WTC11 (cell line): ENCODE measurements at regions not wholly inside any gene's neighbourhood (a gene's known extent, or its start where the extent isn't known, plus 50 kb on each side); places are given as distances from the start of the nearest gene placed in this dataset.

Experiments
- ATAC-seq: fragments of 200-7000 bp; cut with Tn5 transposase; 2 replicates; pipeline ENCODE4 v1.10.0; 2021; ENCODE audit warnings: mild to moderate bottlenecking, moderate library complexity
- CTCF ChIA-PET: fragments of 300-600 bp; sonication (Branson Sonifier 250); formaldehyde crosslinking; loops from one replicate; lab custom pipeline; 2021; ENCODE audit warnings: antibody characterized with exemption; lab: Charles Lee
- POLR2A ChIA-PET: fragments of 350-600 bp; sonication (Branson Sonifier 250); formaldehyde crosslinking; loops from one replicate; lab custom pipeline; 2021; ENCODE audit warnings: antibody characterized with exemption; lab: Charles Lee
- DNase-seq: peaks from one replicate; pipeline ENCODE4 v3.0.0; 2021; ENCODE audit warnings: low spot score
- H3K27ac Mint-ChIP-seq: 2 replicates; pipeline ENCODE4 v1.8.0; 2021; ENCODE audit warnings: mixed read lengths
- H3K27me3 Mint-ChIP-seq: 2 replicates; pipeline ENCODE4 v1.8.0; 2021; ENCODE audit warnings: low read depth, mild to moderate bottlenecking, moderate library complexity, mixed read lengths
- H3K36me3 Mint-ChIP-seq: 2 replicates; pipeline ENCODE4 v1.8.0; 2021; ENCODE audit warnings: mixed read lengths
- H3K4me1 Mint-ChIP-seq: 2 replicates; pipeline ENCODE4 v1.8.0; 2022; ENCODE audit warnings: mixed read lengths
- H3K4me3 Mint-ChIP-seq: 2 replicates; pipeline ENCODE4 v1.8.0; 2021; ENCODE audit warnings: mild to moderate bottlenecking, moderate library complexity, mixed read lengths
- H3K9me3 Mint-ChIP-seq: 2 replicates; pipeline ENCODE4 v1.8.0; 2021; ENCODE audit warnings: mixed read lengths
- ARID4B ChIP-seq: sonication (generic); formaldehyde crosslinking; IDR thresholded peaks from 2 replicates; pipeline ENCODE4 v1.8.0; 2023; ENCODE audit warnings: missing genetic modification reagents, mild to moderate bottlenecking, borderline replicate concordance
- ATF2 ChIP-seq: sonication (generic); formaldehyde crosslinking; IDR thresholded peaks from 2 replicates; pipeline ENCODE4 v1.8.1; 2022; ENCODE audit warnings: low read depth, missing genetic modification reagents, borderline replicate concordance
- CBFB ChIP-seq: sonication (generic); formaldehyde crosslinking; IDR thresholded peaks from 2 replicates; pipeline ENCODE4 v1.8.1; 2022; ENCODE audit warnings: mild to moderate bottlenecking, low read depth, missing genetic modification reagents
- FOXK1 ChIP-seq: sonication (generic); formaldehyde crosslinking; IDR thresholded peaks from 2 replicates; pipeline ENCODE4 v1.8.0; 2022; ENCODE audit warnings: mild to moderate bottlenecking, moderate library complexity, missing genetic modification reagents
- GRHL2 ChIP-seq: fragments of 250-450 bp; sonication (Bioruptor Pico); IDR thresholded peaks from 2 replicates; pipeline ENCODE4 v1.8.0; 2022; ENCODE audit warnings: mild to moderate bottlenecking, moderate library complexity; ENCODE audit not compliant: insufficient replicate concordance, severe bottlenecking
- HMGA2 ChIP-seq: fragments of 250-450 bp; sonication (Bioruptor Pico); IDR thresholded peaks from 2 replicates; pipeline ENCODE4 v1.4.0; 2021; ENCODE audit warnings: mild to moderate bottlenecking, moderate library complexity
- HMGXB4 ChIP-seq: sonication (generic); formaldehyde crosslinking; IDR thresholded peaks from 2 replicates; pipeline ENCODE4 v1.8.1; 2023; ENCODE audit warnings: mild to moderate bottlenecking, moderate library complexity, missing genetic modification reagents
- KAT7 ChIP-seq: sonication (generic); formaldehyde crosslinking; IDR thresholded peaks from 2 replicates; pipeline ENCODE4 v1.8.1; 2023; ENCODE audit warnings: missing genetic modification reagents, mild to moderate bottlenecking, borderline replicate concordance
- NFYB ChIP-seq: sonication (generic); formaldehyde crosslinking; conservative IDR thresholded peaks from 2 replicates; pipeline ENCODE4 v1.8.0; 2022; ENCODE audit warnings: low read depth, missing genetic modification reagents
- PRRX2 ChIP-seq: fragments of 250-450 bp; sonication (Bioruptor Pico); IDR thresholded peaks from 2 replicates; pipeline ENCODE4 v1.8.0; 2021; ENCODE audit warnings: mild to moderate bottlenecking
- ZNF121 ChIP-seq: sonication (generic); formaldehyde crosslinking; IDR thresholded peaks from 2 replicates; pipeline ENCODE4 v1.8.0; 2023; ENCODE audit warnings: missing genetic modification reagents
- ZNF232 ChIP-seq: sonication (generic); formaldehyde crosslinking; IDR thresholded peaks from 2 replicates; pipeline ENCODE4 v1.8.0; 2022; ENCODE audit warnings: mild to moderate bottlenecking, missing genetic modification reagents
- ZNF263 ChIP-seq: sonication (generic); formaldehyde crosslinking; IDR thresholded peaks from 2 replicates; pipeline ENCODE4 v1.8.1; 2022; ENCODE audit warnings: low read depth, mild to moderate bottlenecking, moderate library complexity, missing genetic modification reagents
- ZNF532 ChIP-seq: fragments of 250-450 bp; sonication (Bioruptor Pico); IDR thresholded peaks from 2 replicates; pipeline ENCODE4 v1.9.0; 2021; ENCODE audit warnings: mild to moderate bottlenecking, borderline replicate concordance
- TF ChIP-seq, protein P1 (sequence below): sonication (generic); formaldehyde crosslinking; IDR thresholded peaks from 2 replicates; pipeline ENCODE4 v1.8.1; 2023; ENCODE audit warnings: mild to moderate bottlenecking, missing genetic modification reagents
- TF ChIP-seq, protein P2 (sequence below): sonication (generic); formaldehyde crosslinking; conservative IDR thresholded peaks from 2 replicates; pipeline ENCODE4 v1.8.1; 2022; ENCODE audit warnings: mild to moderate bottlenecking, missing genetic modification reagents
- TF ChIP-seq, protein P3 (sequence below): sonication (generic); formaldehyde crosslinking; IDR thresholded peaks from 2 replicates; pipeline ENCODE4 v1.8.1; 2022; ENCODE audit warnings: mild to moderate bottlenecking, missing genetic modification reagents, moderate library complexity, borderline replicate concordance
- TF ChIP-seq, protein P4 (sequence below): fragments of 250-450 bp; sonication (Bioruptor Pico); IDR thresholded peaks from 2 replicates; pipeline ENCODE4 v1.9.0; 2021; ENCODE audit warnings: mild to moderate bottlenecking

DNA sequence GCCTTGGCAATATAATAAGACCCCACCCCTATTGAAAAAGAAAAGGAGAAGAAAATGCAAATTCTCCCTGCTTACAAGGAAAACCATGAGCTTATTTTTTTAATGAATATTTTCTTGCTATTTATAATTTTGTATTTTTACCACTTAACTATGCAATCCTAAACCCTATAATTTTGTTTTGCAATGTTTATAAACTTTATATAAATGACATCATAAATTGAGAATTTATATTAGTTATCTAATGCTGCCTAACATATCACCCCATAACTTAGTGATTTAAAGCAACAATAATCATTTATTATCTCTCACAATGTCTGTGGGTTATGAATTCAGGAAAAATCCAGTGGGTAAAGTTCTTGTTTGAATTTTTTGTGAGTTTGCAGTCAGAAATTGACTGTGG is 369.1 kb downstream of the TAF11L14 start:
- H3K4me3 Mint-ChIP-seq, result no peak overlapping the region

More for the DNA sequence above, 369.1 kb downstream of the TAF11L14 start:
- no peak for DNase-seq
- Mint-ChIP-seq H3K27me3 (no peaks in the 10 kb centered on the region), H3K4me1 (no peaks in the 10 kb centered on the region), H3K36me3 (0 out of 2 replicates have a peak, but pooled peaks cover 3% of the 10 kb centered on the region), H3K9me3 (peaks cover 19% of the 10 kb centered on the region), H3K27ac (no peak overlapping the region)
- TF ChIP-seq NFYB (no peak), ZNF263 (no peak), GRHL2 (no peak), HMGA2 (no peak), FOXK1 (CRISPR knock-in tag) (no peak), CBFB (CRISPR knock-in tag) (no peak), ZNF532 (CRISPR knock-in tag) (no peak), ZNF232 (CRISPR knock-in tag) (no peak), ZNF121 (CRISPR knock-in tag) (no peak), KAT7 (CRISPR knock-in tag) (no peak), HMGXB4 (CRISPR knock-in tag) (no peak), ARID4B (CRISPR knock-in tag) (no peak), ATF2 (CRISPR knock-in tag) (no peak), PRRX2 (CRISPR knock-in tag) (no peak)
- TF ChIP-seq, protein P1, sequence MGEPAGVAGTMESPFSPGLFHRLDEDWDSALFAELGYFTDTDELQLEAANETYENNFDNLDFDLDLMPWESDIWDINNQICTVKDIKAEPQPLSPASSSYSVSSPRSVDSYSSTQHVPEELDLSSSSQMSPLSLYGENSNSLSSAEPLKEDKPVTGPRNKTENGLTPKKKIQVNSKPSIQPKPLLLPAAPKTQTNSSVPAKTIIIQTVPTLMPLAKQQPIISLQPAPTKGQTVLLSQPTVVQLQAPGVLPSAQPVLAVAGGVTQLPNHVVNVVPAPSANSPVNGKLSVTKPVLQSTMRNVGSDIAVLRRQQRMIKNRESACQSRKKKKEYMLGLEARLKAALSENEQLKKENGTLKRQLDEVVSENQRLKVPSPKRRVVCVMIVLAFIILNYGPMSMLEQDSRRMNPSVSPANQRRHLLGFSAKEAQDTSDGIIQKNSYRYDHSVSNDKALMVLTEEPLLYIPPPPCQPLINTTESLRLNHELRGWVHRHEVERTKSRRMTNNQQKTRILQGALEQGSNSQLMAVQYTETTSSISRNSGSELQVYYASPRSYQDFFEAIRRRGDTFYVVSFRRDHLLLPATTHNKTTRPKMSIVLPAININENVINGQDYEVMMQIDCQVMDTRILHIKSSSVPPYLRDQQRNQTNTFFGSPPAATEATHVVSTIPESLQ (CRISPR knock-in tag), result no peak
- TF ChIP-seq, protein P2, sequence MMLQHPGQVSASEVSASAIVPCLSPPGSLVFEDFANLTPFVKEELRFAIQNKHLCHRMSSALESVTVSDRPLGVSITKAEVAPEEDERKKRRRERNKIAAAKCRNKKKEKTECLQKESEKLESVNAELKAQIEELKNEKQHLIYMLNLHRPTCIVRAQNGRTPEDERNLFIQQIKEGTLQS, result no peak
- TF ChIP-seq, protein P3, sequence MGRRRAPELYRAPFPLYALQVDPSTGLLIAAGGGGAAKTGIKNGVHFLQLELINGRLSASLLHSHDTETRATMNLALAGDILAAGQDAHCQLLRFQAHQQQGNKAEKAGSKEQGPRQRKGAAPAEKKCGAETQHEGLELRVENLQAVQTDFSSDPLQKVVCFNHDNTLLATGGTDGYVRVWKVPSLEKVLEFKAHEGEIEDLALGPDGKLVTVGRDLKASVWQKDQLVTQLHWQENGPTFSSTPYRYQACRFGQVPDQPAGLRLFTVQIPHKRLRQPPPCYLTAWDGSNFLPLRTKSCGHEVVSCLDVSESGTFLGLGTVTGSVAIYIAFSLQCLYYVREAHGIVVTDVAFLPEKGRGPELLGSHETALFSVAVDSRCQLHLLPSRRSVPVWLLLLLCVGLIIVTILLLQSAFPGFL (CRISPR knock-in tag), result no peak
- TF ChIP-seq, protein P4, sequence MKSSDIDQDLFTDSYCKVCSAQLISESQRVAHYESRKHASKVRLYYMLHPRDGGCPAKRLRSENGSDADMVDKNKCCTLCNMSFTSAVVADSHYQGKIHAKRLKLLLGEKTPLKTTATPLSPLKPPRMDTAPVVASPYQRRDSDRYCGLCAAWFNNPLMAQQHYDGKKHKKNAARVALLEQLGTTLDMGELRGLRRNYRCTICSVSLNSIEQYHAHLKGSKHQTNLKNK (CRISPR knock-in tag), result no peak
- CTCF ChIA-PET, result no interaction called here
- POLR2A ChIA-PET, result no interaction called here
- ATAC-seq, result no peak
